ENCODE measurements at regions not wholly inside any gene's neighbourhood (a gene's known extent, or its start where the extent isn't known, plus 50 kb on each side); places are given as distances from the start of the nearest gene placed in this dataset.
"Not testable (repeated sequence)": the region's sequence is repeated elsewhere in the genome, so short reads cannot be mapped to it uniquely, and the experiment has no call there.

- TF ChIP-seq CTCF (IDR thresholded peaks at IDR 0.05) (no peak), EP300 (IDR thresholded peaks at IDR 0.05) (no peak), POLR2AphosphoS5 (IDR thresholded peaks at IDR 0.05) (no peak)
- H3K4me1 ChIP-seq, result no peaks in the 10 kb centered on the region
- H3K27me3 ChIP-seq, result no peaks in the 10 kb centered on the region
- H3K4me3 ChIP-seq, result no peak overlapping the region
- DNase-seq, result no peak
- no peaks in the 10 kb centered on the region for H3K36me3 ChIP-seq
- 66 to 79% methylated on average over 2 of the region's 2 CpGs for WGBS, 2 donors
- H3K9me3 ChIP-seq, result no peaks in the 10 kb centered on the region
- no peak overlapping the region for H3K27ac ChIP-seq
- intact Hi-C loops (cut with DNase I), result no loop called here
Measured at GRCh38 chr2:146417942-146418341, 1426.9 kb upstream of the ACVR2A start.

- H3K4me3 ChIP-seq, result no peak overlapping the region
- intact Hi-C loops (cut with DNase I), result no loop called here
- no peaks in the 10 kb centered on the region for H3K36me3 ChIP-seq
- DNase-seq, result no peak
- H3K9me3 ChIP-seq, result no peaks in the 10 kb centered on the region
- H3K27ac ChIP-seq, result no peak overlapping the region
- TF ChIP-seq POLR2A (IDR thresholded peaks at IDR 0.05), result no peak
- TF ChIP-seq CTCF (IDR thresholded peaks at IDR 0.05), result no peak
- no peak for TF ChIP-seq POLR2AphosphoS5 (IDR thresholded peaks at IDR 0.05)
- no peak for TF ChIP-seq EP300 (IDR thresholded peaks at IDR 0.05)
- 89 to 91% methylated on average over 2 of the region's 2 CpGs for WGBS, 2 donors
- no peaks in the 10 kb centered on the region for H3K27me3 ChIP-seq
- no peaks in the 10 kb centered on the region for H3K4me1 ChIP-seq
Measured at GRCh38 chr2:146415291-146415690, 1429.5 kb upstream of the ACVR2A start.

GRCh38 chr2:146414456-146414855 is 1430.4 kb upstream of the ACVR2A start:
- no peak overlapping the region for H3K27ac ChIP-seq
- no peaks in the 10 kb centered on the region for H3K4me1 ChIP-seq
- intact Hi-C loops (cut with DNase I), result no loop called here
- H3K27me3 ChIP-seq, result no peaks in the 10 kb centered on the region
- TF ChIP-seq POLR2AphosphoS5 (IDR thresholded peaks at IDR 0.05) (no peak), POLR2A (IDR thresholded peaks at IDR 0.05) (no peak), EP300 (IDR thresholded peaks at IDR 0.05) (no peak), CTCF (IDR thresholded peaks at IDR 0.05) (no peak)
- no peak overlapping the region for H3K4me3 ChIP-seq
- no peaks in the 10 kb centered on the region for H3K9me3 ChIP-seq
- no peak for DNase-seq
- WGBS, 2 donors, result 38 to 60% methylated on average over 5 of the region's 5 CpGs
- no peaks in the 10 kb centered on the region for H3K36me3 ChIP-seq

GRCh38 chr2:146413086-146413610 is 1431.7 kb upstream of the ACVR2A start:
- TF ChIP-seq EP300 (IDR thresholded peaks at IDR 0.05), result no peak
- H3K36me3 ChIP-seq, result no peaks in the 10 kb centered on the region
- H3K4me3 ChIP-seq, result no peak overlapping the region
- intact Hi-C loops (cut with DNase I), result no loop called here
- 93 to 96% methylated on average over 22 of the region's 22 CpGs for WGBS, 2 donors
- H3K4me1 ChIP-seq, result no peaks in the 10 kb centered on the region
- H3K27me3 ChIP-seq, result no peaks in the 10 kb centered on the region
- no peaks in the 10 kb centered on the region for H3K9me3 ChIP-seq
- no peak overlapping the region for H3K27ac ChIP-seq
- DNase-seq, result no peak

GRCh38 chr2:146412625-146413024 is 1432.2 kb upstream of the ACVR2A start:
- DNase-seq, result no peak
- Histone ChIP-seq H3K9me3 (no peaks in the 10 kb centered on the region), H3K27me3 (no peaks in the 10 kb centered on the region), H3K27ac (no peak overlapping the region), H3K4me1 (no peaks in the 10 kb centered on the region), H3K4me3 (no peak overlapping the region), H3K36me3 (no peaks in the 10 kb centered on the region)
- intact Hi-C loops (cut with DNase I), result no loop called here
- TF ChIP-seq POLR2AphosphoS5 (IDR thresholded peaks at IDR 0.05) (no peak), CTCF (IDR thresholded peaks at IDR 0.05) (no peak), EP300 (IDR thresholded peaks at IDR 0.05) (no peak), POLR2A (IDR thresholded peaks at IDR 0.05) (no peak)
- 76 to 89% methylated on average over 8 of the region's 8 CpGs for WGBS, 2 donors

- H3K27me3 ChIP-seq; intact Hi-C loops (cut with DNase I); H3K36me3 ChIP-seq; H3K4me1 ChIP-seq; H3K4me3 ChIP-seq; H3K9me3 ChIP-seq; DNase-seq; H3K27ac ChIP-seq: not testable (repeated sequence)
- WGBS, 2 donors, result 90 to 93% methylated on average over 29 to 30 of the region's 30 CpGs
Measured at GRCh38 chr2:146405402-146406309, 1439.2 kb upstream of the ACVR2A start.

- 94 to 96% methylated on average over 28 of the region's 28 CpGs for WGBS, 2 donors
- intact Hi-C loops (cut with DNase I); H3K27me3 ChIP-seq: not testable (repeated sequence)
Measured at GRCh38 chr2:146403546-146404160, 1441.2 kb upstream of the ACVR2A start.

More at GRCh38 chr2:146403546-146404160, 1441.2 kb upstream of the ACVR2A start:
- H3K36me3 ChIP-seq, DNase-seq, H3K9me3 ChIP-seq, H3K4me1 ChIP-seq, H3K4me3 ChIP-seq, H3K27ac ChIP-seq: not testable (repeated sequence)

All from sigmoid colon (tissue), 6 donors.